Panc1 (cell line): ENCODE measurements at regions not wholly inside any gene's neighbourhood (a gene's known extent, or its start where the extent isn't known, plus 50 kb on each side); places are given as distances from the start of the nearest gene placed in this dataset.

Source experiments
- ATAC-seq: fragments of 200-7000 bp; cut with Tn5 transposase; 2 replicates; pipeline ENCODE4 v1.9.1; 2020; ENCODE audit warnings: mild to moderate bottlenecking, moderate library complexity
- BruUV-seq: library from RNA; stranded (reverse); fragments of 400-500 nt; replicated peaks from 2 replicates; lab custom pipeline; 2021; lab: Mats Ljungman, UMichigan
- CTCF ChIA-PET: fragments of 300-600 bp; sonication (Branson Sonifier 250); formaldehyde crosslinking; loops from one replicate; lab custom pipeline; 2022; ENCODE audit warnings: antibody characterized with exemption; lab: Charles Lee
- POLR2A ChIA-PET: fragments of 300-600 bp; sonication (Branson Sonifier 250); formaldehyde crosslinking; loops from one replicate; lab custom pipeline; 2022; ENCODE audit warnings: antibody characterized with exemption; lab: Charles Lee
- DNase-seq: peaks from one replicate; pipeline ENCODE4 v3.0.0-alpha.2; 2010; ENCODE audit warnings: low read depth, low spot score
- H3K27ac ChIP-seq: 2 replicates; pipeline ENCODE4 v1.5.1; 2011; ENCODE audit warnings: mild to moderate bottlenecking, low read length, inconsistent platforms
- H3K27me3 ChIP-seq: fragments of 200-500 bp; sonication (Bioruptor generic); 2 replicates; pipeline ENCODE4 v1.6.0; 2014; ENCODE audit warnings: low read length, inconsistent platforms; ENCODE audit not compliant: control insufficient read depth, insufficient read depth
- H3K36me3 ChIP-seq: fragments of 200-500 bp; sonication (Bioruptor generic); 2 replicates; pipeline ENCODE4 v1.5.1; 2014; ENCODE audit warnings: inconsistent platforms, mild to moderate bottlenecking, low read length, moderate library complexity; ENCODE audit not compliant: control insufficient read depth, insufficient read depth
- H3K4me1 ChIP-seq: 2 replicates; pipeline ENCODE4 v1.5.1; 2011; ENCODE audit warnings: inconsistent platforms, mild to moderate bottlenecking, low read length, moderate library complexity; ENCODE audit not compliant: control insufficient read depth, insufficient read depth
- H3K4me3 ChIP-seq, 2 experiments: 2 replicates each; pipeline ENCODE4 v1.5.1; 2011 to 2012; ENCODE audit warnings: low read depth in 2 of 2, low read length in 2 of 2, mild to moderate bottlenecking in 2 of 2, inconsistent platforms in 1 of 2, moderate library complexity in 1 of 2
- H3K9me3 ChIP-seq: fragments of 200-500 bp; sonication (Bioruptor generic); 2 replicates; pipeline ENCODE4 v1.5.1; 2014; ENCODE audit warnings: low read depth, mild to moderate bottlenecking, inconsistent platforms, low read length, moderate library complexity; ENCODE audit not compliant: control insufficient read depth, insufficient read depth
- CTCF ChIP-seq: fragments of 450-650 bp; IDR thresholded peaks from 2 replicates; pipeline ENCODE4 v1.5.1; 2017; ENCODE audit warnings: mild to moderate bottlenecking
- POLR2AphosphoS5 ChIP-seq: IDR thresholded peaks from 2 replicates; pipeline ENCODE4 v1.6.1; 2012; ENCODE audit warnings: mild to moderate bottlenecking, low read depth, low read length, moderate library complexity
- REST ChIP-seq, 2 experiments: IDR thresholded peaks; 2 replicates each; pipeline ENCODE4 v1.6.1; 2011 to 2012; ENCODE audit warnings: low read depth in 2 of 2, control low read depth in 1 of 2, low read length in 1 of 2, mild to moderate bottlenecking in 1 of 2, moderate library complexity in 1 of 2; ENCODE audit not compliant: insufficient read depth in 1 of 2
- SIN3A ChIP-seq: IDR thresholded peaks from 2 replicates; pipeline ENCODE4 v1.6.1; 2012; ENCODE audit warnings: low read depth, mild to moderate bottlenecking, low read length, moderate library complexity, borderline replicate concordance; ENCODE audit not compliant: insufficient read depth
- TCF7L2 ChIP-seq: IDR thresholded peaks from 2 replicates; pipeline ENCODE4 v1.6.1; 2011; ENCODE audit warnings: mild to moderate bottlenecking, low read depth, low read length, inconsistent platforms
- in situ Hi-C: cut with HindIII; loops from 2 replicates; pipeline ENCODE4 v1.10.0; 2016; ENCODE audit warnings: low sequenced_read_pairs, low pct_unique_long_range_greater_than_20kb
- intact Hi-C: fragments of 100-400 bp; cut with micrococcal nuclease; formaldehyde crosslinking; loops from one replicate; pipeline ENCODE4 v1.10.0; 2022; ENCODE audit not compliant: unreplicated experiment

GRCh38 chr6:166683477-166683876 lies 56.4 kb upstream of the RPS6KA2 start:
- no peak for DNase-seq
- H3K4me1 ChIP-seq = no peaks in the 10 kb centered on the region
- CTCF ChIA-PET = no interaction called here
- TF ChIP-seq POLR2AphosphoS5 (no peak), SIN3A (no peak), REST (IDR thresholded peaks at IDR 0.05; ENCODE audit: insufficient read depth in 1 of 2, low read depth in 2 of 2, low read length in 1 of 2) (no peak), CTCF (no peak), TCF7L2 (no peak)
- H3K9me3 ChIP-seq = no peaks in the 10 kb centered on the region
- no TSS peak for BruUV-seq
- no peak overlapping the region for H3K27ac ChIP-seq
- H3K36me3 ChIP-seq = no peaks in the 10 kb centered on the region
- no peak overlapping the region for H3K4me3 ChIP-seq
- in situ Hi-C loops = no loop called here
- POLR2A ChIA-PET = no interaction called here
- ATAC-seq = no peak
- intact Hi-C loops = no loop called here
- H3K27me3 ChIP-seq = no peaks in the 10 kb centered on the region

GRCh38 chr6:166679566-166679965 lies 52.5 kb upstream of the RPS6KA2 start:
- ChIA-PET CTCF (no interaction called here), POLR2A (no interaction called here)
- DNase-seq (no peak), ATAC-seq (no peak)
- TF ChIP-seq CTCF = no peak
- no peak for TF ChIP-seq REST (IDR thresholded peaks at IDR 0.05; ENCODE audit: insufficient read depth in 1 of 2, low read depth in 2 of 2, low read length in 1 of 2)
- TF ChIP-seq POLR2AphosphoS5 = no peak
- TF ChIP-seq SIN3A = no peak
- TF ChIP-seq TCF7L2 = no peak
- no peak overlapping the region for H3K4me3 ChIP-seq
- H3K27ac ChIP-seq = no peak overlapping the region
- intact Hi-C loops = no loop called here
- H3K36me3 ChIP-seq = no peaks in the 10 kb centered on the region
- no peaks in the 10 kb centered on the region for H3K9me3 ChIP-seq
- no peaks in the 10 kb centered on the region for H3K27me3 ChIP-seq
- in situ Hi-C loops = no loop called here
- H3K4me1 ChIP-seq = no peaks in the 10 kb centered on the region
- no TSS peak for BruUV-seq
